DND-41 (cell line): ENCODE measurements at regions not wholly inside any gene's neighbourhood (a gene's known extent, or its start where the extent isn't known, plus 50 kb on each side); places are given as distances from the start of the nearest gene placed in this dataset.

ENCODE experiments used
- ATAC-seq: fragments of 200-7000 bp; cut with Tn5 transposase; 3 replicates; pipeline ENCODE4 v1.9.1; 2021; ENCODE audit warnings: low read depth; ENCODE audit not compliant: insufficient read depth
- DNase-seq: peaks from one replicate; pipeline ENCODE4 v3.0.0-alpha.2; 2020
- H2AFZ ChIP-seq: 2 replicates; pipeline ENCODE4 v1.6.0; 2012; ENCODE audit warnings: low read depth, low read length
- H3K27ac ChIP-seq: 2 replicates; pipeline ENCODE4 v1.5.1; 2012; ENCODE audit warnings: low read length, inconsistent platforms
- H3K27me3 ChIP-seq: fragments of 200-600 bp; sonication (generic); 2 replicates; pipeline ENCODE4 v1.6.0; 2012; ENCODE audit warnings: low read length, mild to moderate bottlenecking, inconsistent platforms; ENCODE audit not compliant: insufficient read depth, poor library complexity
- H3K36me3 ChIP-seq: 2 replicates; pipeline ENCODE4 v1.5.1; 2012; ENCODE audit warnings: low read length, inconsistent platforms; ENCODE audit not compliant: insufficient read depth
- H3K4me1 ChIP-seq: 2 replicates; pipeline ENCODE4 v1.5.1; 2012; ENCODE audit warnings: mild to moderate bottlenecking, low read length; ENCODE audit not compliant: insufficient read depth
- H3K4me2 ChIP-seq: 2 replicates; pipeline ENCODE4 v1.6.0; 2012; ENCODE audit warnings: mild to moderate bottlenecking, moderate library complexity, low read length, inconsistent platforms; ENCODE audit not compliant: insufficient read depth
- H3K4me3 ChIP-seq, 2 experiments: fragments of 200-600 bp in 1 of 2; shearing (Covaris generic) in 1 of 2; 2 replicates each; pipeline ENCODE4 v1.5.1; 2012 to 2016; ENCODE audit warnings: inconsistent platforms in 2 of 2, low read length in 2 of 2, mild to moderate bottlenecking in 2 of 2, low read depth in 1 of 2, moderate library complexity in 1 of 2
- H3K79me2 ChIP-seq: 2 replicates; pipeline ENCODE4 v1.6.0; 2012; ENCODE audit warnings: low read length, inconsistent platforms; ENCODE audit not compliant: insufficient read depth
- H3K9ac ChIP-seq: 2 replicates; pipeline ENCODE4 v1.6.0; 2012; ENCODE audit warnings: low read depth, mild to moderate bottlenecking, inconsistent platforms, low read length, moderate library complexity
- H3K9me3 ChIP-seq: 2 replicates; pipeline ENCODE4 v1.5.1; 2012; ENCODE audit warnings: low read length, moderate library complexity, mild to moderate bottlenecking, inconsistent platforms; ENCODE audit not compliant: insufficient read depth, severe bottlenecking
- H4K20me1 ChIP-seq: 2 replicates; pipeline ENCODE4 v1.6.0; 2012; ENCODE audit warnings: low read length; ENCODE audit not compliant: insufficient read depth
- CTCF ChIP-seq: IDR thresholded peaks from 2 replicates; pipeline ENCODE4 v1.5.1; 2012; ENCODE audit warnings: borderline replicate concordance, low read length, moderate library complexity, mild to moderate bottlenecking; ENCODE audit not compliant: poor library complexity, severe bottlenecking; ENCODE audit errors: extremely low read depth
- EZH2 ChIP-seq: IDR thresholded peaks from 3 replicates; pipeline ENCODE4 v1.6.1; 2012; ENCODE audit warnings: borderline replicate concordance, low read depth, mild to moderate bottlenecking, moderate library complexity, low read length, inconsistent platforms; ENCODE audit not compliant: severe bottlenecking

DNA sequence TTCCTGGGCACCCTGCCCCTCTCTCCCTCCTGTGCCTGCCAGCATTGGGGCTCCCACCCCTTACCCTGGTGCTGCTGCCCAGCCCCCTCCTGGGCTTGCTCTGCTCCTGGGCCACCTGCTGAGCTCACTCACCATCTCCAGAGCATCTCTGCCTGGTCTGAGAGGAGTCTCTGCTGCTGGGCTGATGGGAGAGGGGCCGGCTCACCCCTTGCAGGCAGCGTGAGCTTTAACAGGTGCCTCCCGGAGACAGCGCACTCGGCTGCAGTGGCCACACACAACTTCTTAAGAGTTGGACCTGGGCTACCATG is 721.7 kb downstream of the MATN1 start:
- no peak overlapping the region for H3K9ac ChIP-seq
- TF ChIP-seq EZH2 (no peak), CTCF (no peak)
- H3K27ac ChIP-seq = no peak overlapping the region
- H3K4me1 ChIP-seq = no peaks in the 10 kb centered on the region
- no peaks in the 10 kb centered on the region for H3K27me3 ChIP-seq
- no peak overlapping the region for H3K4me2 ChIP-seq
- no peak overlapping the region for H2AFZ ChIP-seq
- H4K20me1 ChIP-seq = no peaks in the 10 kb centered on the region
- H3K9me3 ChIP-seq = peaks cover 2% of the 10 kb centered on the region
- ATAC-seq = no peak
- no peak for DNase-seq
- no peaks in the 10 kb centered on the region for H3K36me3 ChIP-seq
- H3K79me2 ChIP-seq = no peaks in the 10 kb centered on the region
- no peak overlapping the region for H3K4me3 ChIP-seq

DNA sequence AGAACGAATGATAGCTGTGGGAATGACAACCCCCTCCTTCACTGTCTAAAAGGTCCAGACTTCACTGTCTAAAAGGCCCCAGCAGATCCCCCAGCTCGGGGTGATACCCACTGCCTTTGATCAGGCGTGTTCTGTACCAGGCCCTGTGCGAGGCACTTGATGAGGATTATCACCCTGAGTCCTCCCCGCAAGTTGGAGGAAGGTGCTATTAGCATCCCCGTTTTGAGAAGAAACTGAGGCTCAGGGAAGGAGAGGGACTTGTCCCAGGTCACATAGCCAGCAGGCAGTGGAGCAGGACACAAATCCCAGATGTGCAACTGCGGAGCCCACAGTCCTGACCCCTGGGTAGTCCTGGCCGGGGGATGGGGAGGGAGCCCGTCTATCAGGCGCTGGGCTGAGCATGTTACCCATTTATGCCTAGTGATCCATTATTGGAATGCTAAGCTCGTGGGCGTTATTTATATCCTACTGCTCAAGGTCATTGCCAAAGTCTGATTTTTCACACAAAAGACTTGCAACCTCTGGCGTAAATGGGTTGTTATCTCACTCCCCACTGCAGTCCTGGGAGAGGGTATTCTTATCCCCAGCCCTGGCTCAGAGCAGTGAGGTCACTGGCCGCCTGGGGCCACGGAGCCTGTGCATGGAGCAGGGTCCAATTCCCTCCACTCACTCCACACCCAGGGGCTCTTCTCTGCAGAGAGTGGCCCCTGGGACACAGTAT is 722.2 kb downstream of the MATN1 start:
- no peaks in the 10 kb centered on the region for H3K79me2 ChIP-seq
- H3K4me3 ChIP-seq = no peak overlapping the region
- no peak overlapping the region for H2AFZ ChIP-seq
- no peaks in the 10 kb centered on the region for H3K36me3 ChIP-seq
- H4K20me1 ChIP-seq = no peaks in the 10 kb centered on the region
- no peak for TF ChIP-seq CTCF
- no peak for TF ChIP-seq EZH2
- H3K4me2 ChIP-seq = no peak overlapping the region
- no peak overlapping the region for H3K27ac ChIP-seq
- H3K9ac ChIP-seq = no peak overlapping the region
- peaks cover 2% of the 10 kb centered on the region for H3K9me3 ChIP-seq
- no peak for ATAC-seq
- no peaks in the 10 kb centered on the region for H3K27me3 ChIP-seq
- no peaks in the 10 kb centered on the region for H3K4me1 ChIP-seq
- DNase-seq = no peak

- Histone ChIP-seq H3K36me3 (no peaks in the 10 kb centered on the region), H2AFZ (no peak overlapping the region), H4K20me1 (no peaks in the 10 kb centered on the region), H3K79me2 (no peaks in the 10 kb centered on the region), H3K9me3 (peaks cover 2% of the 10 kb centered on the region), H3K27me3 (no peaks in the 10 kb centered on the region), H3K9ac (no peak overlapping the region), H3K27ac (no peak overlapping the region), H3K4me2 (no peak overlapping the region), H3K4me3 (no peak overlapping the region), H3K4me1 (no peaks in the 10 kb centered on the region)
- ATAC-seq = no peak
- TF ChIP-seq CTCF = no peak
- no peak for TF ChIP-seq EZH2
- DNase-seq = no peak
Observed at GRCh38 chr1:30000266-30000665, 723.1 kb downstream of the MATN1 start.
